HG03354 (cell line): ENCODE measurements at regions not wholly inside any gene's neighbourhood (a gene's known extent, or its start where the extent isn't known, plus 50 kb on each side); places are given as distances from the start of the nearest gene placed in this dataset.

ENCODE experiments used
- ATAC-seq: cut with Tn5 transposase; IDR thresholded peaks from one replicate; pipeline ENCODE4 v1.9.1; 2021; ENCODE audit warnings: mild to moderate bottlenecking; ENCODE audit not compliant: unreplicated experiment, poor library complexity, severe bottlenecking

DNA sequence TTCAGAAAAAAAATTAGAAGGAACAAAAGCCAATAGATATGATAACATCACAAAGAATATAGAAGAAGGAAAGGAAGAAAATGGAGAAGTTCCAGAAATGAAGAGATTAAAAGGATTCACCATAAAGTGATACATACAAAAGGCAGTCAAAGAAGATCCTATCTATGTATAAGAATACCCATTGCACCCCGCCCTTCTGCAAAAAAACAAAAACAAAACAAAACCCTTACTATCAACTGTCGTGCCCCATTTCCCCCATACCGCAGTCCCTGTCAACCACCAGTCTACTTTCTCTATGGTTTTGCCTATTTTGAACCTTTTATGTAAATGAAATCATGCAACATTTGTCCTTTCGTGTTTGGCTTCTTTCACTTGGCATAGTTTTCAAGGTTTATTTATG, 385.6 kb downstream of the PRDM5 start:
- ATAC-seq = no peak

DNA sequence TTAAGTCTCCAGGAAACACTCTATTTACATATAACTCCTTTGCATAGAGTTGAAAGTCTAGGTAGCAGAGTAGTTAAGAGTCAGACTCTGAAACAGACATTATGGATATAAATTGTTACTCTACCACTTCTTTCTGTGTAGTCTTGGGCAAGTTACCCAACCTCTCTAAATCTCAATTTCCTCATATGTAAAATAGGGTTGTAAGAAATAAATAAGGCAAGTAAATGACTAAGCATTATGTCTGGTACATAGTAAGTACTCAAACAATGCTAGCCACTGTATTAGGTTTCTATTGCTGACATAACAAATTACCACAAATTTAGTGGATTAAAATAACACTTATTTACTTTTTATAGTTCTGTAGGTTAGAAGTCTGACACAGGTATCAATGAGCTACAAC, 394.1 kb downstream of the PRDM5 start:
- no peak for ATAC-seq

DNA sequence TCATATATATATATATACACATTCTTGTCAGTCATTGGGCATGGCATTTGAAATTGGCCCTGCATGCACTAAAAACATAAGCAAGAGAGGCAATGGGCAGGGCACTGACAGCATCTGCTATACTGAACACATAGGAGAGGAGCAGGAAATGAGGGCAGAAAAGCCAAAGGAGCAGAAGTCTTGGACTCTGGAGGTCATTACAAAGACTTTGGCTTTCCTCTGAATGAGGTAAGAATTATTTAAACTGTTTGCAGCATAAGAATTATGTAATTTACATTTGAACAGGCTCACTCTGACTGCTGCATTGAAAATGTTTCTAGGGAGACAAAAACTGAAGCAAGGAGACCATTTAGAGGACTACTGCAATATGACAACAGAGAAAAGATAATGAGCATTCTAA, 396.5 kb downstream of the PRDM5 start:
- no peak for ATAC-seq

DNA sequence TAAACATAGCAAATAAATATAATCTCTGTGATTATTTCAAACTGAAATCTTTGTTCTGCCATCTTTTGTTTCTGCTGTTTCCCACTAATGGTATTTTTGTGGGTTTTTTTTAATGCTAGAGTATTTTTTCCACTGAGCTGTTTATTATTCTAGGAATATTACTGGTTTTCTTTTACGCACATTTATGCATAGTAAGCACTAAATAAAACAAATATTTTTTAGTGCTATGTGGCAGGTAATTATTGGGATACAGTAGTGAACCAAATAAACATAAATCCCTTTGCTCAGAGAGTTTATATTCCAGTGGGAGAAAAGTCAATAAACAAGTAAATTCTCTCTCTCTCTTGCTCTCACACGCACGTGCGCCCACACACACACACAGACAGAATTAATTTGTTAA, 397.4 kb downstream of the PRDM5 start:
- no peak for ATAC-seq

DNA sequence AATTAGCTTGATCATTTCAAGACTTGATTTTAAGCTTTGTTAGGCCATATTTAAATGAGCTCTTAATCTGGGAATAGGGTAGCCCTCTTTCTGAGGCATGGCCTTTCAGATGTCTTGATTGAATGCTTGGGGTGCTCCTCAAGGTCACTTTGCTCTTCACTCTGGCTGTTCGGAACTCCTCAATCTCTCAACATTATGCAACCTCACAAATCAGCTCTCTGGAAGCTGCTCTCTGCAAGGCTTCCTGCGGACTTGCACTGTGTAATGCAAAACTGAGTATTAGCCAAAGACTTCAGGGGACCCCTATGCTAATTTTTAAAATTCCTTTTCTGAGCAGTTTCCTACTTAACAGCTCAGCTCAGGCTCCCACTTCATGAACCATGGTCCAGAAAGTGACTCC, 398.3 kb downstream of the PRDM5 start:
- no peak for ATAC-seq

DNA sequence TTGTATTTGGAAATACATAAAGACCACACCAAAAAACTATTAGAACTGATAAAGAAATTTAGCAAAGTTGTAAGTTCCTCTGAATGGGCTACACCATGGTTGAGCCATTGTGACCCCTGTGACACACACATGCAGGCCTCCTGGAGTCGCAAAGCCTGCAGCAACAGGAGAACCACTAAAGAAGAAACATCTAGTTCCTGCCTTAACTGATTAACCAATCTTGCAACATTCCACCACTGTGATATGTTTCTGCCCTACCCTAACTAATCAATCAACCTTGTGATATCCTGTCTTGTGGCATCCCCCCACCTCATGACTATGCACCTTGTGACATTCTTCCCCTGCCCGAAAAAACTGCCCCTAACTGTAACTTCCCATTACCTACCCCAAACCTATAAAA, 401.8 kb downstream of the PRDM5 start:
- ATAC-seq = no peak

DNA sequence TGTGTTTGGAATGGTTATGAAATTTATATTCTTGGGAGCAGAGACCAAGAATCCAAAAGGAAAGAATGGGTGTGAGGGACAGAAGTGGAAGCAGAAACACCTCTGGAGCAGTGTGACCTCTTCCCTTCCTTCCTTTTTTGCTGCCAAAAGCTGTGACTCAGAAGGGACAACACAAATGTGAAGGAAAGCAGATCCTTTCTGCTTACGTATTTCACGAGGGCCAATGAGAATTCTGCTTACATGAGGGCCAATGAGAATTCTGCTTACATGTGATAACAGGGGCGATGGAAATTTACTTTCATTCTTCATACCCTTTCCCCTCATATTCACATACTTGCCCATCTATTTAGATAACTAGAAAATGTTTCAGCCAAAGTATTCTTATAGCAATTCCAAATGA, 404.6 kb downstream of the PRDM5 start:
- no peak for ATAC-seq

DNA sequence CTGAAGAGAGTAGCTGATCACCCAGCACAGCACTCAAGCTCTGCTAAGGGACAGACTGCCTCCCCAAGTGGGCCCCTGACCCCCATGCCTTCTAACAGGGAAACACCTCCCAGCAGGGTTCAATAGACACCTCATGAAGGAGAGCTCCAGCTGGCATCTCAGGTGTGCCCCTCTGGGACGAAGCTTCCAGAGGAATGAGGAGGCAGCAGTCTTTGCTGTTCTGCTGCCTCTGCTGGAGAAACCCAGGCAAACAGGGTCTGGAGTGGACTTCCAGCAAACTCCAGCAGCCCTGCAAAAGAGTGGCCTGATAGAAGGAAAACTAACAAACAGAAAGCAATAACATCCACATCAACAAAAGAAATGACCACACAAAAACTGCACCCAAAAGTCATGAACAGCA, 412.8 kb downstream of the PRDM5 start:
- ATAC-seq = no peak

DNA sequence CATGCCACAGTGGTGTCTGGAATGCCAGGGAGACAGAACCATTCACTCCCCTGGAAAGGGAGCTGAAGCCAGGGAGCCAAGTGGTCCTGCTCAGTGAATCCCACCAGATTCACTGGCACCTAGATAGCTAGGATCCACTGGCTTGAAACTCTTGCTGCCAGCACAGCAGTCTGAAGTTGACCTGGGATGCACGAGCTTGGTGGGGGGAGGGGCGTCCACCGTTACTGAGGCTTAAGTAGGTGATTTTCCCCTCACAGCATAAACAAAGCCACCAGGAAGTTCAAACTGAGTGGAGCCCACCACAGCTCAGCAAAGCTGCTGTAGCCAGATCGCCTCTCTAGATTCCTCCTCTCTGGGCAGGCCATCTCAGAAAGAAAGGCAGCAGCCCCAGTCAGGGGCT, 413.3 kb downstream of the PRDM5 start:
- ATAC-seq = no peak

DNA sequence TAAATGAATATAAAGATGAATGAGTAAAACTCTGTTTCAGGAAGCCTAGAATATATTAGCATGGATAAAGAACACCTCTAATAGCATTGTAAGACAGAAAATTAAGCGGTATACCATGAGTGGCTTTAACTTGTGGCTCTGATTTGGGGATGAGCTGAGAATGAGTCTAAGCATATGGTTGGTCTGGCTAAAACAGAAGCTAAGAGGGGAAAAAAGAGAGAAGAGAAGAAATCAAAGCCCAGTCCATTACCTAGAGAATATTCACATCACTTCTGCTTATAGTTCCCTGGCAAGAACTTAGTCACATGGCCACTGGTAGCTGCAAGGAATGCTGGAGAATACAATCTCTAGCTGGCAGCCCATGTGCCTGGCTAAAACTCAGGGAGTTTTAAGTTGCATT, 414.5 kb downstream of the PRDM5 start:
- no peak for ATAC-seq

DNA sequence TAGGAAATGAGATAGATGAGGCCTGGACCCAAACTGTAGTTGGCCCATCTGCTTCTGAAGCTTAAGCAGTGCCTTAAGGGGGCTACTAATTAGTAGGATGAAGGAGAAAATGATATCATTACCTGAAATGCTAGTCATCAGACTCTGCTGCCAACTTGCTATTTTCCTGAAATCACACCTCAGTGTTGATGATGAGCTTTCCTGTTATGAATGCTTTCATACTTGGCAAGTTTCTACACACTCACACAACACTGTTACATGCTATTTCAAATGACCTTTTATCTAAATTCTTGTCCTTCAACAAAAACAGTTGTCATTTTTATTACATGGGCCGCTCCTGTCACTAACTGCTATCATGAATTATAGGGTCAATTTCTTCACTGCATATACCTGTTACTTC, 416.0 kb downstream of the PRDM5 start:
- ATAC-seq = no peak

DNA sequence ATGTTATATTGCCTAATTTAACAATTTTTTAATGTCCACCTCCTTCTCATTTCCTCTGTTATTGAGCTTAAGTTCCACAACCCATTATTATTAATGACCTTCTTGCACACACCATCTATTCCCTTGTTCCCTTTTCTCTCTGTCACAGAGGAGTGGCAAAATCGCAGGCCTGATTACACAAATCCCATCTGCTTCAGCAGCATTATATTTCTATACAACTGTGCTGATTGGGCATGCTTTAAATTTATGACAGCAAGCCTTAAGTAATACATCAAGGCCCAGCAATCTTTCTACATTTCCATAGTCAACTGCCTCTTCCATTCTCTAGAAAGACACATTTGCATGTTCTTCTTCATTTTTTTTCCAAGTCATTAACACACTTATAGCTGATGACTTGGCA, 423.8 kb downstream of the PRDM5 start:
- ATAC-seq = no peak

DNA sequence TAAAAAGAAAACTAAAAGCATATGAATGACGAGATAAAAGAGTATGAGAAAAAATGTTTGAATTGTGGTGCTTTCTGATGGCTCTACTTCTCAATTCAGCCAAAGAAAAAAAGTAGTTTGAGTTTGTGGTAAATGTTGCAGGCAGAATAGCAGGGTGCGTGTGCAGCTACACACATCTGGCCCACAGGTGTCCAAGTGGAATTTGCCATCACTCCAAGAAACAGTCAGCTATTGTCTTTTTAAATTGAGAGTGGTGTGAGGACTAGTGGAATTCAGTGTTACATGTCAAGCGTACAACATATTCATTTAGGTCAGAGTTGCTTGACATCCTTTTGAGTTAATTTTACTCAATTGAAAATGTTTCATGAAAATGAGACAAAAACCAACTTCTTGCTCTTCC, 424.8 kb upstream of the MAD2L1 start:
- ATAC-seq = no peak

DNA sequence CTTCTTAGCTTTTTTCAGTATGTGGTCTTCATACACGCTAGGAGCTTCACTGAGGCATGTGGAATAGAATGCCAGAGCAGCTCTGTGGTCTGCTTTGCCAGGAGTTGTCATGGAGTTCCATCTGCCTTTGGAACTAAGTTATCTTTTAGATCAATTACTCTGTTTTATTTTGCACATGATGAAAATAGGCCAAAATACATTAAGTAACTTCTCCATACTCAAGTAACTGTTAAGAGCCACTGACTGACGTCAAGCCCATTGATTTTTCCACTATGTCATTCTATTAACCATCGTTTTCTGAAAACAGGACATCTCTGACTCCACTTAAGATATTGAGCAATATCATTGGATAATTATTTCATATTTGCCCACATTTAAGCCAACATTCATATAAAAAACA, 415.1 kb upstream of the MAD2L1 start:
- ATAC-seq = no peak

DNA sequence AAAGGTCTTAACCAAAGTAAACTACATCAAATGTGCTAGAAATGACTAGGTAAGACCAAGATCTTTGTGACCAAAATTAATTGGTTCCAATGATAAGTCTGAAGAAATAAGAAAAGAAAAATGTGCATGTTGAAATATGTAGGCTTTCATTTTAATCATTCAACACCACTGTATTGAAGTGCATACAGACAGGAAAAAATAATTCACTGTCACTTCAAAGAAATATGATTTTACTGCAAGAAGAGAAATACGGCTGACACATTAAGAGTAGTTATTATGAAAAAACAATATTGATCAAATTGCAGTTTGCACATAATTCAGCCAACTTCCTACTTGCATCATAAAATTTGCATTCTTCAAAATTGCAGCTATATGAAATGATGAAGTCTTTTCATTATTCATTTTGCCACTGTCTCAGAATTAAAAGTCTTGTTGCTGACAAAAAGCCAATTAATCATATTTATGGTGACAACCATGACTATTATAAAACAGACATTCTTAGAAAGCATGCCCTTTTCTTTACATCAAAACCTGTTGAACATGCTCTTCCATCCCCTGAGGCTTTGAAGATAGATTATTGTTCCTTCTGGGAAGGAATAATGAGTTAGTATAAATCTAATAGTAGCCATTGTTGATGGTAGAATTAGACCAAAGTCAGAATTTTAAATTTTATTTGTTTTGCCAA, 405.9 kb upstream of the MAD2L1 start:
- ATAC-seq = no peak

DNA sequence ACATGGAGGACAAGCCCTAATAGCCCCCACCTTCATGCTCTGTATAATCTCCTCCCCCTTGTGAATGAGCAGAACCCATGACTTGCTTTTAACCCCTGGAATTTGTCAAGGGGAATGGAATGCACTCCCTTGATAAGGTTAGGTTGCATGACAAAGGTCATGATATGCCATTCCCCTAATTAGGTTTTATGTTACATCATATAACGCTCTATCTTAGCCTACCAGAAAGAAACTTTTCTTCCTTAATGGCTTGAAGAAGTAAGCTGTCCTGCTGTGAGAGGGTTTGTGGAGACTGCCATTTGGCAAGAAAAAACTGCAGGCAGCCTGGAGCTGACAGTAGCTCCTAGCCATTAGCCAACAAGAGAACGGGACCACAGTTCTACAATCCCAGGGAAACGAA, 399.8 kb upstream of the MAD2L1 start:
- ATAC-seq = no peak

DNA sequence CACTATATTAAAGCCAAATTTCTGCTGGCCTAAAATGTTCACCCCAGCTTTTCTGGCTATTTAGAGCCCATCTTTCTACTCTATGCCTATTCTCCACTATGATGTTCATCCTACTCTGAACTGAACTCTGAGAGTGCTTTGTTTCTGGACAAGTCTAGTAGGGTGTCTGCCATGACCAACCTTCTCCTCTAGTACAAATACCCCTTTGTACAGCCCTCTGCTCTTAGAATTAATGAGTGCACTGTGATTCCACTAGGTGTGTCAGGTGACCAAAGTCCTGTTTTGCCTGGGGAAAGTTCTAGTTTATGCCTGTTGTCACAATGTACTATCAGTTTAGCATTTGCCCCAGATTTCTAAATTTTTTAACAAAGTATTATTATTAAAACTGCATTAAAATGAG, 388.1 kb upstream of the MAD2L1 start:
- no peak for ATAC-seq

DNA sequence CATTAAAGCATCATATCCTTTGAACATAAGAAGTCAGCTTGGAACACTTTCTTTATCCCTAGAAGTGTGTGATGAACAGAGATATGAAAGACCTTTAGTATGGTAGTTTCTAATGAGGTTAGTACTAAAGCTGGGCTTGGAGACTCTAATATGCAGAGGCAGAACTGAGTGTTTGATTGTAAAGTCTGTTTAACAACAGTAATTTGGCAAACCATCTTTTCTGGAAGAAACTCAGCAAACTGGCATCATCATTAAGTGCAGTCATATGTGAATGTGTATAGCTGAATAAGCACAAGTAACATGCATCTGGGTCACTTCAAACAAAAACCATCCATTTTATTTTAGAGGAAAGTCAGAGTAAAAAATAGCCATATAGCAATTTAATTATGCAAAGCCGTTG, 385.9 kb upstream of the MAD2L1 start:
- ATAC-seq = no peak

DNA sequence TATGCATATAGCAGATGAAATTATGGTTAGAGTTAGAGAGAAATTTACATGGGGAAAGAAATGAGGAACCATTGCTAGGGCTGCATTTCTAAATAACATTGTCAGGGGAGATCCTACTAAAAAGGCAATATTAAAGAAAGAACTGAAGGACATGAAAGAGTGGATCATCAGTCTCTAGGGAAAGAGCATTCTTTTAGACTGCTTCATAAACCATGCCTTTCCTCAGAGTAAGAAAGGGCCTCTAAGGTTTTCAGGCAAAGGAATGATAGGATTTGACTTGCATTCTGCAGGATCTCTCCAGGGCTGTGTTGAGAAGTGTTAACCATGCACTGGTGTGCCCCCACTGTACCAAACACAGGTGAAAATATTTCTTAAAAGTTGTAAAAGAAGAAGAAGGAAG, 385.4 kb upstream of the MAD2L1 start:
- no peak for ATAC-seq

DNA sequence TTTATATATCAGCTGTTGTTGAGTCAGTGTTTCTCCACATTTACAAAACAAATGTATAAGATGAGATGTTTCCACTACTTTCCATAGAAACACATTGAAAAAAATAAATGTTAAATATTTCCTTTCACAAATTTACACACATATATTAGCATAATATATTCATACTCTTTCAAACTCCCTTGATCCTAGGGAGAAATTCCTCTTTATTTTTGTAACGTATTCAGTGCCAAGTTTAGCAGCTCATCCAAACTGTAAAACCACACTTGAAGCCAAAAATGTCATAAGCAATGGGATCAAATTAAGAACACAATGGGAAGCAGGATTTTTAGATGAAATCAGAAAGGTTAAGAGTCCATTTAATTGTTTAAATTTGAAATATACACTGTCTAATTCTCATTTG, 381.1 kb upstream of the MAD2L1 start:
- no peak for ATAC-seq

DNA sequence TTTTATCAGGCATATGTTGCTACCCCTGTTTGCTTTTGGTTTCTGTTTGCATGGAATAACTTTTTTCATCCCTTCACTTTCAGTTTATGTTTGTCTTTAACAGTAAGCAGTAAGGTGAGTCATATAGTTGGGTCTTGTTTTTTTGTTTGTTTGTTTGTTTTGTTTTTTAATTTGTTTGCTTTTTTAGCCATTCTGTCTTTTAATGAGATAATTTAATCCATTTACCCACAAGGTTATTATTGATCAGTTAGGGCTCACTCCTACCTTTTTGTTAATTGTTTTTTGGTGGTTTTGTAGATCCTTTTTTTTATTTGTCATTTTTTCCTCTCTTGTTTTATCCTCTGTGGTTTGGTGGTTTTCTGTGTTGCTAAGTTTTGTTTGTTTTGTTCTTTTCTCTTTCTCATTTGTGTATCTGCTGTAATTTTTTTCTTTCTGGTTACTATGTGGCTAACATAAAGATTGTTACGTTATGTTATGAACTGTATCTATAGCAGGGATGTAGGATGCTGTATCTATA, 379.5 kb upstream of the MAD2L1 start:
- ATAC-seq = peak; percentile 92

DNA sequence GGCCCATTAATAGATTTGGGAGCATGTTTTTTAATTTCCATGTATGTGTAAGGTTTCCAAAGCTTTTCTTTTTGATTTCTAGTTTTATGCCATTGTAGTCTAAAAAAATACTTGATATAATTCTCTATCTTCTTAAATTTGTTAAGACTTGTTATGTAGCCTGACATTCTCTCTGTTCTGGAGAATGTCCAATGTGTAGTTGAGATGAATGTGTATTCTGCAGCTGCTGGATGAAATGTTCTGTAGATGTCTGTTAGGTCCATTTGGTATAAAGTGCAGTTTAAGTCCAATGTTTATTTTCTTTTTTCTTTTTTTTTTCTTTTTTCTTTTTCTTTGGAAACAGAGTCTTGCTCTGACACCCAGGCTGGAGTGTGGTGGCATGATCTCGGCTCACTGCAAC, 378.5 kb upstream of the MAD2L1 start:
- ATAC-seq = no peak
